Skeletal muscle cell (primary cell): ENCODE measurements at regions not wholly inside any gene's neighbourhood (a gene's known extent, or its start where the extent isn't known, plus 50 kb on each side); places are given as distances from the start of the nearest gene placed in this dataset.
"Not testable (repeated sequence)": the region's sequence is repeated elsewhere in the genome, so short reads cannot be mapped to it uniquely, and the experiment has no call there.

Experiments
- DNase-seq: peaks from one replicate; pipeline ENCODE4 v3.0.0-alpha.2; 2010; ENCODE audit warnings: low read depth
- H3K4me3 ChIP-seq: 2 replicates; pipeline ENCODE4 v1.5.1; 2011; ENCODE audit warnings: low read depth, mild to moderate bottlenecking, control low read depth, low read length, moderate library complexity

- DNase-seq, result no peak
- H3K4me3 ChIP-seq, result no peak overlapping the region
Observed at GRCh38 chr1:37347104-37347649, 127.2 kb upstream of the ZC3H12A start.

- no peak for DNase-seq
- no peak overlapping the region for H3K4me3 ChIP-seq
Observed at GRCh38 chr1:37353871-37354270, 120.5 kb upstream of the ZC3H12A start.

GRCh38 chr1:37354876-37355650 lies 119.3 kb upstream of the ZC3H12A start:
- H3K4me3 ChIP-seq, result no peak overlapping the region
- no peak for DNase-seq

- no peak overlapping the region for H3K4me3 ChIP-seq
- no peak for DNase-seq
Observed at GRCh38 chr1:37358992-37359391, 115.4 kb upstream of the ZC3H12A start.

- H3K4me3 ChIP-seq, result no peak overlapping the region
- DNase-seq, result no peak
Observed at GRCh38 chr1:37360011-37360410, 114.4 kb upstream of the ZC3H12A start.

- DNase-seq, result no peak
- H3K4me3 ChIP-seq, result no peak overlapping the region
Observed at GRCh38 chr1:37362594-37363385, 111.6 kb upstream of the ZC3H12A start.

- no peak overlapping the region for H3K4me3 ChIP-seq
- DNase-seq, result no peak
Observed at GRCh38 chr1:37363535-37363934, 110.8 kb upstream of the ZC3H12A start.

GRCh38 chr1:37368665-37369315 lies 105.6 kb upstream of the ZC3H12A start:
- not testable (repeated sequence) for DNase-seq, H3K4me3 ChIP-seq

- H3K4me3 ChIP-seq, result no peak overlapping the region
- DNase-seq, result no peak
Observed at GRCh38 chr1:37372302-37372701, 102.1 kb upstream of the ZC3H12A start.

GRCh38 chr1:37372711-37373110 lies 101.7 kb upstream of the ZC3H12A start:
- H3K4me3 ChIP-seq, result no peak overlapping the region
- DNase-seq, result no peak

- no peak overlapping the region for H3K4me3 ChIP-seq
- no peak for DNase-seq
Observed at GRCh38 chr1:37373413-37373812, 101.0 kb upstream of the ZC3H12A start.

GRCh38 chr1:37380546-37380945 lies 93.8 kb upstream of the ZC3H12A start:
- DNase-seq, H3K4me3 ChIP-seq: not testable (repeated sequence)

GRCh38 chr1:37387854-37388253 lies 86.5 kb upstream of the ZC3H12A start:
- H3K4me3 ChIP-seq, result no peak overlapping the region
- no peak for DNase-seq

GRCh38 chr1:37389327-37389726 lies 85.1 kb upstream of the ZC3H12A start:
- H3K4me3 ChIP-seq, result no peak overlapping the region
- no peak for DNase-seq

GRCh38 chr1:37391211-37392011 lies 83.0 kb upstream of the ZC3H12A start:
- DNase-seq, result no peak
- no peak overlapping the region for H3K4me3 ChIP-seq

GRCh38 chr1:37392051-37392450 lies 82.3 kb upstream of the ZC3H12A start:
- H3K4me3 ChIP-seq, result no peak overlapping the region
- no peak for DNase-seq

GRCh38 chr1:37393173-37394120 lies 80.9 kb upstream of the ZC3H12A start:
- no peak for DNase-seq
- no peak overlapping the region for H3K4me3 ChIP-seq
